Midbrain (tissue), 1 donor: ENCODE measurements at regions not wholly inside any gene's neighbourhood (a gene's known extent, or its start where the extent isn't known, plus 50 kb on each side); places are given as distances from the start of the nearest gene placed in this dataset.
"Not testable (repeated sequence)": the region's sequence is repeated elsewhere in the genome, so short reads cannot be mapped to it uniquely, and the experiment has no call there.

ENCODE experiments used
- DNase-seq: peaks from one replicate; lab custom pipeline; 2025; lab: John Stamatoyannopoulos, UW

- no peak for DNase-seq
These were observed 407.3 kb upstream of the PPP2R3A start for GRCh38 chr3:135558150-135558783.

- DNase-seq: no peak
These were observed 406.6 kb upstream of the PPP2R3A start for GRCh38 chr3:135558906-135559305.

GRCh38 chr3:135559802-135560201 is 405.7 kb upstream of the PPP2R3A start:
- no peak for DNase-seq

- DNase-seq: no peak
These were observed 404.7 kb upstream of the PPP2R3A start for GRCh38 chr3:135560847-135561246.

GRCh38 chr3:135564696-135565095 is 400.8 kb upstream of the PPP2R3A start:
- no peak for DNase-seq

GRCh38 chr3:135565546-135565945 is 400.0 kb upstream of the PPP2R3A start:
- DNase-seq: no peak

- no peak for DNase-seq
These were observed 398.3 kb upstream of the PPP2R3A start for GRCh38 chr3:135567223-135567622.

- no peak for DNase-seq
These were observed 388.8 kb upstream of the PPP2R3A start for GRCh38 chr3:135576751-135577150.

GRCh38 chr3:135581806-135582205 is 383.7 kb upstream of the PPP2R3A start:
- DNase-seq: no peak

- DNase-seq: no peak
These were observed 382.7 kb upstream of the PPP2R3A start for GRCh38 chr3:135582800-135583199.

- DNase-seq: no peak
These were observed 369.0 kb upstream of the PPP2R3A start for GRCh38 chr3:135596563-135596962.

- DNase-seq: no peak
These were observed 367.7 kb upstream of the PPP2R3A start for GRCh38 chr3:135597855-135598254.

- no peak for DNase-seq
These were observed 366.9 kb upstream of the PPP2R3A start for GRCh38 chr3:135598597-135598996.

- not testable (repeated sequence) for DNase-seq
These were observed 361.0 kb upstream of the PPP2R3A start for GRCh38 chr3:135604512-135604911.

- DNase-seq: no peak
These were observed 347.4 kb upstream of the PPP2R3A start for GRCh38 chr3:135618123-135618522.

GRCh38 chr3:135621184-135621920 is 344.2 kb upstream of the PPP2R3A start:
- DNase-seq: no peak

- DNase-seq: no peak
These were observed 343.3 kb upstream of the PPP2R3A start for GRCh38 chr3:135622215-135622614.

GRCh38 chr3:135622656-135623055 is 342.9 kb upstream of the PPP2R3A start:
- no peak for DNase-seq

- no peak for DNase-seq
These were observed 342.0 kb upstream of the PPP2R3A start for GRCh38 chr3:135623558-135623957.

- no peak for DNase-seq
These were observed 338.5 kb upstream of the PPP2R3A start for GRCh38 chr3:135627057-135627456.

GRCh38 chr3:135629701-135630408 is 335.7 kb upstream of the PPP2R3A start:
- DNase-seq: no peak

GRCh38 chr3:135632556-135633065 is 332.9 kb upstream of the PPP2R3A start:
- no peak for DNase-seq

GRCh38 chr3:135633078-135633477 is 332.4 kb upstream of the PPP2R3A start:
- no peak for DNase-seq
